NT2/D1 (cell line): ENCODE measurements at regions not wholly inside any gene's neighbourhood (a gene's known extent, or its start where the extent isn't known, plus 50 kb on each side); places are given as distances from the start of the nearest gene placed in this dataset.

Experiments used
- DNase-seq: peaks from one replicate; pipeline ENCODE4 v3.0.0-alpha.2; 2011; ENCODE audit warnings: low read depth, low spot score
- H3K27me3 ChIP-seq: 2 replicates; pipeline ENCODE4 v1.6.0; 2011; ENCODE audit warnings: mild to moderate bottlenecking; ENCODE audit not compliant: insufficient read length, insufficient read depth
- H3K36me3 ChIP-seq: 2 replicates; pipeline ENCODE4 v1.6.1; 2011; ENCODE audit warnings: mild to moderate bottlenecking, low read length, mixed read lengths; ENCODE audit not compliant: insufficient read depth, insufficient read length
- H3K4me1 ChIP-seq: 2 replicates; pipeline ENCODE4 v1.5.1; 2011; ENCODE audit not compliant: insufficient read depth, insufficient read length
- H3K4me3 ChIP-seq: 2 replicates; pipeline ENCODE4 v1.5.1; 2011; ENCODE audit warnings: low read depth; ENCODE audit not compliant: insufficient read length
- H3K9ac ChIP-seq: 2 replicates; pipeline ENCODE4 v1.6.0; 2011; ENCODE audit warnings: low read depth; ENCODE audit not compliant: insufficient read length
- H3K9me3 ChIP-seq: 2 replicates; pipeline ENCODE4 v1.5.1; 2011; ENCODE audit warnings: mild to moderate bottlenecking, low read length; ENCODE audit not compliant: insufficient read depth
- SUZ12 ChIP-seq: IDR thresholded peaks from 2 replicates; pipeline ENCODE4 v1.6.1; 2011; ENCODE audit not compliant: insufficient read length, insufficient read depth; ENCODE audit errors: extremely low read depth
- YY1 ChIP-seq: IDR thresholded peaks from 2 replicates; pipeline ENCODE4 v1.6.1; 2011; ENCODE audit not compliant: insufficient read length, insufficient read depth
- ZNF274 ChIP-seq: IDR thresholded peaks from 2 replicates; pipeline ENCODE4 v1.6.1; 2011; ENCODE audit warnings: mild to moderate bottlenecking, low read depth, low read length

DNA sequence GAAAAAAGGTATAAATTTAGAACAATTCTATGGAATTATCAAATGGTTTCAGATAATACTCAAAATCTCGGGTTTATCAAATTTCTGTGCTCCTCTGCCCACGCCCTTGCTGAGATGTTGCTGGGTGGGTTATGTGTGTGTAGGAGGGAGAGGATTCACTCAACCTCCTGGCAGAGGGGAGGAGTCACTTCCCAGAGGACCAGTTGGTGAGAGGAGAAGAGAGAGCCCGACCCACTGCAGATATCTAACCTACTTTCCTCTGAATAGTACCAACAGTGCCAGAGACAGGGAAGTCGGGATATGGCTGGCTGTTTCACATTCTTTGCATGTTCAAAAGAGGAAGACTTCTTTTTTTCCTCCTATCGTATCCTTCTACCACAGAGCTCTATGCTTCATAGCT is 187.1 kb upstream of the MAN1A1 start:
- H3K27me3 ChIP-seq: no peaks in the 10 kb centered on the region
- H3K36me3 ChIP-seq: no peaks in the 10 kb centered on the region
- DNase-seq: no peak
- no peaks in the 10 kb centered on the region; the same call in 1 of the 2 replicates for H3K9me3 ChIP-seq
- no peak overlapping the region for H3K9ac ChIP-seq
- no peaks in the 10 kb centered on the region for H3K4me1 ChIP-seq
- H3K4me3 ChIP-seq: no peak overlapping the region
- TF ChIP-seq YY1: no peak
- TF ChIP-seq SUZ12: no peak
- TF ChIP-seq ZNF274: no peak

DNA sequence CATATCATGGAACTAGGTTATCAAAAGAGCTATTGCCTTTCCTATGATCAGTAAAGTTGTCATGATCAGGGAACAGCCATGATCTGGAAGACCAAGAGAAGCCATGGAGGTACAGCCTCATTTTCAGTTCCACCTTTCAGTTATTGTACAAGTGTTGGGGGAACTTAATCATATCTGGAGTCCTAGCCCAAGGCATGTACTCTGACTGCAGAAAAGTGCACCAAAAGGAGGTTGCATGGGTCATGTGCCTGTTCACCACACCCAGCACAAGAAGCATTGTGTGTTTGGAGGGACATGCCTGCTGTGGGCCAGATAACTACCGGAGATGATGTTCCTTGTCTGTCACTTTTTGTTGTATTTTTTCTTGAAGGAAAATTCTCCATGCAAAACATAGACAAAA is 185.8 kb upstream of the MAN1A1 start:
- H3K27me3 ChIP-seq: no peaks in the 10 kb centered on the region
- H3K9ac ChIP-seq: no peak overlapping the region
- no peak for DNase-seq
- TF ChIP-seq YY1 (no peak), ZNF274 (no peak), SUZ12 (no peak)
- no peaks in the 10 kb centered on the region for H3K4me1 ChIP-seq
- no peak overlapping the region for H3K4me3 ChIP-seq
- no peaks in the 10 kb centered on the region; the same call in 1 of the 2 replicates for H3K9me3 ChIP-seq
- H3K36me3 ChIP-seq: no peaks in the 10 kb centered on the region

DNA sequence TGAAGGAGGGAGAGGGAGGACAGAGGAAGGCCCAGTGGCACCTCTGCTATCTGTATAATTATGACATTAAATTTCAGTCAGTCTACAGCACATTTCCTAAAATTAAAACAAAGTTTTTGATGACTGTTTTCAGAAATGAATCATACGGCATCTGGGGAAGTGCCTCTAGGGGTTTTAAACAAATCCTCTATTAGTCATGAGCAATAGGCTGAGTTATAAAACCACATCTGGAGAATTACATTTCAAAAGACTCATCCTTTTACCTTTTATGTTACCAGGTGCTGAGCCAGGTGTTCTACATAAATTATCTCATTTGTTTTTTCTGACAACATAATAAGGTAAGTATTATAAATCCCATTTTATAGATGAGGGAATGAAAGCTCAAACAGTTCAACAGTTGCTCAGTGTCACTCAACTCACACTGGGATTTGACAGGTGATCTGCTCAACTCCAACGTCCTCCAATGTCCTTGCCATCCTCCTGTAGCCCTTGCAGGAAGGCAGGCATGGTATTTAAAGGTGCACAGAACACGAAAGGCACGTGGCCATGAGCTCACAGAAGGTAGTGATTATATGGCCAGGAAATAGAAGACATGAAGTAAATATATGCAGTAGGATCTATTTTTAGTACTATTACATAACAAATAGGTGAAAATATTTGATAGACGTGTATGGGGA is 184.2 kb upstream of the MAN1A1 start:
- no peak for DNase-seq
- H3K4me1 ChIP-seq: no peaks in the 10 kb centered on the region
- no peak for TF ChIP-seq YY1
- no peak for TF ChIP-seq SUZ12
- no peak for TF ChIP-seq ZNF274
- H3K27me3 ChIP-seq: no peaks in the 10 kb centered on the region
- no peak overlapping the region for H3K9ac ChIP-seq
- H3K9me3 ChIP-seq: no peaks in the 10 kb centered on the region
- H3K4me3 ChIP-seq: no peak overlapping the region
- no peaks in the 10 kb centered on the region for H3K36me3 ChIP-seq

DNA sequence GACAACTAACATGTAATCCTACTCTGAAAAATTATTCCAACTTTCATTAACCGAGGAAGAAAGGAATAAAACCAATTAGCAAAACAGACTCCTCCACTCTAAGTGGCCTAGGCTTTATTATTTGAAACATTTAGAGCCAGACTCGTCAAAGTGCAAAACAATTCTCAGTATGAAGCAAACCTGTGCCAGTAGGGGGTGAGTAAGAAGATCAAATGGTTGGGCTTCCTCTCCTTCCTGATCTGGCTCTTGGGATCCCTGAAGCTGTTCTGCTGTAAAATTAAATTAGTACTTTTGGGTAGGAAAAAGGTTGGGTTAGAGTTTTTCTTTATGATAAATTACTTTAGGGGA is 177.6 kb upstream of the MAN1A1 start:
- Histone ChIP-seq H3K36me3 (no peaks in the 10 kb centered on the region), H3K4me3 (no peak overlapping the region), H3K27me3 (no peaks in the 10 kb centered on the region), H3K4me1 (no peaks in the 10 kb centered on the region), H3K9me3 (no peaks in the 10 kb centered on the region), H3K9ac (no peak overlapping the region)
- DNase-seq: no peak
- no peak for TF ChIP-seq ZNF274

DNA sequence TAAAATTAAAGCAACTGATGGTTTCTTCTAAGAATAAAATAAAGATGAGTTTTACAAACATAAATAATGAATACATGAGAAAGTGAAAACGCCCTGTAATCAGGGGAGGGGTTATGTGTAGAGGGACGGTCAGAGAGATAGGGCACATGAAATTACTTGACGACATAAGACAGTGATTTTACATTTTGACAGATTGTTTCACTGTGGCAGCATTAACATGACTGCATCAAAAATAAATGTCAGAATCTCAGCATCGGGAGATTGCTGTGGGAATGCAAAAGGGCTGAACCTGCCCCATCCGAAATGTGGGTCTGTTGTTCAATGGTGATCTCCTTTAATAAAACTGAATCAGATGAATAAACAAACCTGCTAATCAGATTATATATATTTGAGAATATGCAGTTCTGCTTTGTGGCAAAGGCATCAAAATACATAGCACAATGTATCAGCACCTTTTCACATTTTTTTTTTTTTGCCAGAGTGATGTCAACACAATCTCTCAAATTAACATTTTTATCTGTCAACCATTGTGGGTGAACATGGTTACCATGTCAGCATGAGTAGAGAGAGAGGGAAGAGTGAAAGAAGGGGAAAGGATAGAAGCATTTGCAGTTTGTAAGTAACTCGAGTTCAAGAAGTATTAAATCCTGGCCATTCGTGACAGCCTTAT is 177.1 kb upstream of the MAN1A1 start:
- Histone ChIP-seq H3K9me3 (no peaks in the 10 kb centered on the region), H3K4me3 (no peak overlapping the region), H3K9ac (no peak overlapping the region), H3K36me3 (no peaks in the 10 kb centered on the region), H3K27me3 (no peaks in the 10 kb centered on the region), H3K4me1 (no peaks in the 10 kb centered on the region)
- TF ChIP-seq SUZ12 (no peak), ZNF274 (no peak), YY1 (no peak)
- no peak for DNase-seq

DNA sequence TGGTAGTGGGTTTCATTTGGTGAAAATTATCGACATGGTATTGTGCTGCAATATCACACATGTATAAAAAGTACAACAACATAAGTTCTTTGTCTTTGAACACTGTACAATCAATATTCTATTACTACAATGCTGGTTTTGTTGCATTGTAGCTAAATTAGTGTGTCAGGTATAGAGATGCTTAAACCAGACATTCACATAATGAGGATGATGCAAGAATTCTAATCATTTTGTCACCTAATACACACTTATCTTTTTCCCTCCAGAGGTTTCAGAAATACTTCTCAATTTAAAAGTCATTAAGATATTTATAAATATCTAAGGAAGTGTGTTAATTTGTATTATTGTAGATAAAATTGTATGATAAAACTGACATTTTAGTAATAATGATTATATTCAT is 174.8 kb upstream of the MAN1A1 start:
- H3K9me3 ChIP-seq: no peaks in the 10 kb centered on the region
- H3K36me3 ChIP-seq: no peaks in the 10 kb centered on the region
- TF ChIP-seq SUZ12 (no peak), ZNF274 (no peak), YY1 (no peak)
- H3K4me3 ChIP-seq: no peak overlapping the region
- no peaks in the 10 kb centered on the region for H3K27me3 ChIP-seq
- no peaks in the 10 kb centered on the region for H3K4me1 ChIP-seq
- H3K9ac ChIP-seq: no peak overlapping the region
- no peak for DNase-seq

DNA sequence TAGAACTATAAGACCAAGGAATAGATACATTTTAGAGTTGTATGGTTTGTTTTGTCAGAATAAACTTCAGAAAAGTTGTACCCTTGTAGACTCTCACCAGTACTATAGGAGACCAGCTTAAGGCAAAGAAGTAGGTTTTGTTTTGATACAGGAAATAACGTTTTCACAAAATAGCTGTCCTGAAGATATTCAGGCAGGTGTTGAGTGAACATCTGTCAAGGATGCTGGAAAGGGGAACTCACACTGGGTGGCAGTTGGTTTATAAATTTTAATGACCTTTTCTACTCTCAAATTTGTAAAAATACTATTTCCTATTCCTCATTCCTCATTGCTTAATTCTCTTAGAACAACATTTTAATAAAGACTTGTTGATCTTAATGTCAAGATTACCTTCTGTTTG is 174.0 kb upstream of the MAN1A1 start:
- Histone ChIP-seq H3K27me3 (no peaks in the 10 kb centered on the region), H3K36me3 (no peaks in the 10 kb centered on the region), H3K4me1 (no peaks in the 10 kb centered on the region), H3K4me3 (no peak overlapping the region), H3K9me3 (no peaks in the 10 kb centered on the region), H3K9ac (no peak overlapping the region)
- TF ChIP-seq YY1: no peak
- TF ChIP-seq ZNF274: no peak
- no peak for TF ChIP-seq SUZ12
- DNase-seq: no peak
